Stimulated activated CD8-positive, alpha-beta memory T cell treated with anti-CD3 and anti-CD28 coated beads, Interleukin-2, amount 100 ng/mL, for 48 hours (primary cell): ENCODE measurements at regions not wholly inside any gene's neighbourhood (a gene's known extent, or its start where the extent isn't known, plus 50 kb on each side); places are given as distances from the start of the nearest gene placed in this dataset.

Experiments
- DNase-seq, 2 donors: peaks; one replicate each; pipeline ENCODE4 v3.0.0-alpha.2; 2020; ENCODE audit warnings: low read depth in 2 of 2

DNA sequence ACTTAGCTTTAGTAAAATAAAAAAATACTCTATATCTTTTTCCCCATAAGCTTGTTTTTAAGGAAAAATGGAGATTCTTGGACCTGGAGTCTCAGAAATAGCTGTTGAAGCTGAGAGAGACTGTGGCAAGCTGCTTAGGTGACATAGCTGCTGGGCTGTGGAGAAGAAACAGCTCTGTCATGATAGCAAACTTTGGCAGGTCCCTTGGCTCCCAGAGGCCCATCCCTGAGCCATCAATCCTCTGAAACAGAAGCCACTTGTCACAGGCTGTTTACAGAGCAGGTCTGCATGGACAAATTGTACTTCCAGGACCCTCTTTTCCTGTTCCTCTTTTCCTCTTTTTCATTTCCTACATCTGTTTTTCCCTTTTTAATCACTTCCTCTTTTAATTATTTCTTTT is 1370.1 kb upstream of the CRIM1 start:
- DNase-seq, result no peak

DNA sequence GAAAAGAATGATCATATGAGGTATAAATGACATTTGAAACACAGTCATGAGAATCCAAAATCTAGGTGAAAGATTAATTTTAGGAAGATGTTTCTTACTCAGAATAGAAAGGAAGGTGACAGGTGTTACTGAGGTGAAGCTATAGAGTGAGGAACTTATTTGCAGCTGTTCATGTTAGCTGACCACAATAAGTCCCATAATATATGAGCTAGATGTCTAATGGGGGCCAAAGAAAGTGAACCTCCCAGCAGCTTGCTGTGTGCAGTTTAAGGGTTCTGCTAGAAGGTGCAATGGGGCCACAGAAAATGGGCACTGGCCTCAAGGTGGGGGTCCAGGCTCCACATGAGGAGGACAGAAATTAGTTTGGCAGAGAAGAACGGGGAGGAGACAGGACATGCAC is 1374.9 kb upstream of the CRIM1 start:
- DNase-seq, result no peak

DNA sequence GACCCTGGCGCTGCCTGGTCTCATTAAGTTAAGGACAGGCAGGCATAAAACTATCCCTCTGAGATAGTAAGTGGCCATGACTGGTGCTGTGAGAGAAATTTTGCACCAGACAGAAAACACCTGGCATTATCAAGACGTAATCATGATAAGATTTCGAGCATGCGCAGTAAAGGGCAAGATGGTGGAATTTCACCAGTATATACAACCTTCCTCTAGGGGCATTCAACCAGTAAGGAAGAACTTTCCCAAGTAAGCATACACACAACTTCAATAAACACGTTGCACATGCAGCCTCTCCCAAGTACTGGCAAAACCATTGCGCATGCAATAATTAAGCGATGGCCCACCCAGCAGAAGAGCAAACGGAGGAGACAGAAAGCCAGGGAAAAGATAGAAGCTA is 1376.4 kb upstream of the CRIM1 start:
- no peak for DNase-seq

DNA sequence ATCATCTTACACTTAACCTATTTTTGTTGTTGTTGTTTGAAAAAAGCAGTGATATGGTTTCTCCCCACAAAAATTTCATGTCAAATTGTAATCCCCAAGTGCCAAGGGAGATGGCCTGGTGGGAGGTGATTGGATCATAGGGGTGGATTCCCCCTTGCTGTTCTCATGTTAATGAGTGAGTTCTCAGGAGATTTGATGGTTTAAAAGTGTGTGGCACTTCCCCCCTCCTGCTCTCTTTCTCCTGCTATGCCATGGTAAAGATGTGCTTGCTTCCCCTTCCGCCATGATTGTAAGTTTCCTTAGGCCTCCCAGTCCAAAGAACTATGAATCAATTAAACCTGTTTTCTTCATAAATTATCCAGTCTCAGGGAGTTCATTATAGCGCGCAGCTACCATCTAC is 1362.7 kb upstream of the FAM98A start:
- DNase-seq, result no peak

DNA sequence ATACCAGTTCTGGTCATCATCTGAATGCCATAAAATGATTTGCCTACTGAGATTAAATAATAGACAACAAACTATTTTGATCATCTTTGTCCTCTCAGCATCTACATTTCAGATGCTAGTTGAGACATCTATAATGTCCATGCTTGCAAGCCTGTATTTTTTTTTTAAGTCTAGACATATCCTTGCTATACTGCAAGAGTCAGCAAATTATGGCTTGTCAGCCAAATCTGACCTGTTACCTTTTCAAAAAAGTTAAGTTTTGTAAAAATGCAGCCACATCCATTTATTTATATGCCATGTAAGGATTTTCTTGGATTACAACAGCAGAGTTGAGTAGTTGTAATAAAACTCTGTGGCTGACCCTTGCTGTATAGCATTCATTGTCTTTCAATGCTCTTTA is 1355.7 kb upstream of the FAM98A start:
- DNase-seq, result no peak

DNA sequence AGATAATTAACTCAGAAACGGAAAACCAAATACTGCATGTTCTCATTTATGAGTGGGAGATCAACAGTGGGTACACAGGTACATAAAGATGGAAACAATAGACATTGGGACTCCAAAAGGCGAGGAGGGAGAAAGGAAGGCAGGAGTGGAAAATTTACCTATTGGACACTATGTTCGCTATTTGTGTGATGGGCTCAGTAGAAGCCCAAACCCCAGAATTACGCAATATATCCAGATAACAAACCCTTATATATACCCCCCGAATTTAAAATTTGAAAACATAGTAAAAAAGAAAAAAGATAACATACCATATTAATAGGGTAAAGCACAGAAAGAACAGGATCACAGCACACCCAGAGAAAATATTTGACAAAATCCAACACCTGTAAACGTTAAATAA is 1351.7 kb upstream of the FAM98A start:
- DNase-seq, result no peak

DNA sequence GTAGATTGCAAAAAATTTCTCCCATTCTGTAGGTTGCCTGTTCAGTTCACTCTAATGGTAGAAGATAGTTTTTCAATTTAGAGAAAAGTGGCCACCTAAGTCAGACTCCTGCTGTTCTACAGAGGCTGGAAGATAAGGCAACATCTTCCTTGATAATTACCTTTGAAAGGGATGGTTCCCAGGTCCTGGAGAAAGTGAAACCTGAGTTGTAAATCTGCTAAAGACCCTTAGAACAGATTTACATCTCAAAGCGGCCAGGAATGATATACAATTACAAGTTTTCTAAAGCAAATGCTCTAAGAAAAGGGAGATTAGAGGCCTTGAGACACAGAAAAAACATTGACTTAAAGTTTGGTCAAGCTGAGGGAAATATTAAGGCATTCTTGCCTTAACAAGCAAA is 1350.2 kb upstream of the FAM98A start:
- no peak for DNase-seq

DNA sequence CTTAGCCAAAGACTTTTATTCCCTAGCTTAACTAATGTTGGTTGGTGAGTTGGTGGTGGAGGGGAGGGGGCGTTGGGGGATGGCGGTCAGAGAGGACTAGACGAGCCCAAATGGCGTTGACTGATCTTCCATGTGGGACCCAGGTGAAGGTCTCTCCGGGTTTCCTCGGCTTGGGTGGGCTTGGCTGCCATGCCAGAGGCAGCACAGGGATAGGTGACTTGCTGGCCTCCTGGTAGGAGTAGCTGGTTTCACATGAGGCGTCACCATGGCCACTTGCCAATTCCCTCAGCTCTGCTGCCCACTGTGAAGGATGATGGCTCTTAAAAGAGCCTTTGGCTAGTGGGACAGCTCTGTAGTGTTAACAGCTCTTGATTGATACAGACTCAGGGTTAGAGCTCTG is 1337.0 kb upstream of the FAM98A start:
- no peak for DNase-seq

DNA sequence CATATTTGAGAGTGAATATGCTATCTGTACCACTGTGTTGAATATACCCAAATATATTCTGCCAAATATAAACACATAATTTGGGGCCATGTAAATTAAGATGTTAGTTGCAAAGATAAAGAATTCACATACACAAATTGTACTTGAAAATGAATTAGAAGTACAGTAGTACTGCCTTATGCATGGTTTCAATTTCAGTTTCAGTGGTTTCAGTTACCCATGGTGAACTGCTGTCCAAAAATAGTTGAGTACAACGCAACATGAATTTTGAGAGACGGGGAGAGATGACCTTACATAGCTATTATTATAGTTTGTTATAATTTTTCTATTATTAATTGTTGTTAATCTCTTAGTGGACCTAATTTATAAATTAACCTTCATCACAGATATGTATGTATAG is 1313.0 kb upstream of the FAM98A start:
- no peak for DNase-seq

DNA sequence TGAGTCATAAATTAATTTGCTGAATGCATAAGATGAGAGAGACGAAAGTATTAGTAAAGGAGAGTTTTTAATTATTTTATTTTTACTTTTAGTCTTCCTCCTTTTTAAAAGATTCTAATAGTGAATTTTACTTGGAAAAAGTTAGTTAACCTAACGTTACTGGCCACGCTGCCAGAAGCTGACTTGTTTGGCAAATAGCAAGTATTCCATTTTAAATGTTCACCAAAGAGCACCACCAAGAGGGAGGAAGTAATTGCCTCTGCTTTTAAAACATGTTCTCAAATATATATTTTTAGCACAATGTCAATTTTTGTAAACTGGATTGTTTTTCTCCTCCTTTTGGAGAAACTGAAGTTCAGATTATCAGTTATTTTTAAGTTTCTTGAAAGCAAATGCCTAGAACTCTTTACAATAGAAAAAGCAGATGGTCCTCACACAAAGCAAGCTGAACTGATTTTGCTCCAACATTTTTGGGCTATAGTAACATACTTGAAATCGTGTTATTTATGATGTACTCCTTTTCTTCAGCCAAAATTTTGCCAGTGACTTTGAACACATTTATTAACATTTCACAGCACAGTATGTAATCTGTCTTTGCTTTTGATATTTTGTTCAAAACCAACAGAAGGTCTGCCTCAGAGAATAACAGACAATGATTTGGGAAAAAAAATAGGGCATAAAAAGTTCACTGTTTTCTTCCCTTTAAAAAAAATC is 1311.0 kb upstream of the FAM98A start:
- DNase-seq, result no peak

DNA sequence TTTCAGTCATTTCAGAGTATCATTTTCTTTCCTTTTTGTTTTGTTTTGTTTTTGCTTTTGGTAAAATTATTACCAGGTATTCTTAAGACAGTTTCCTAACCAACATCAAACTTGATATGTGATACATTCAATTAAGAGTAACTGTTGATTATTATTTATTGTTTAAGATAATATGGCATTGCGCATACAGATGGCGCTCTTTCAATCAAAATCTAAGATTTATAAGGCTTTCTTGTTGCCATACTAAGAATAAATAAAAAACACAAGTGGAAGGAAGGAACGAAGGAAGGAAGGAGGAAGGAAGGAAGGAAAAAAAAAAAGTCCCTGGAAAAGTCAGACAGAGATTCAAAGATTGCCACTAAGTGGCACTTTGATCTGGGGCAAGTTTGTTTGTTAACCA is 1308.7 kb upstream of the FAM98A start:
- DNase-seq, result no peak

DNA sequence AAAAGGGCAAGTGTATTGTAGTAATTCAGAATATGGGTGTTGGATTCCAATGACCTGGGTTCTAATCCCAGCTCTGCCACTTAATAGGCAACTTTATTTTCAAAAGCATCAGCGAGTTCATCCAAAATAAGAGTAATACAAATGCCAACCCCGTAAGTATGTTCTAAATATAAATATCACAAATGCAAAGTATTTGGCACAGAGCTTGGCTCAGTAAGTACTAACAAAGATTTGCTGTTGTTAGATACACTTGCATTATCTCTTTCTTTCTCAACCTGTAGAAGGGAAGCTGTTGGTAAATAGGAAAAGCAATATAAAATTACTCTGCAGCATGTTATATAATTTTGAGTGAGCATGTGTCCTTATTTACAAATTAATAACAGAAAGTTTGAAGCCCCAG is 1302.6 kb upstream of the FAM98A start:
- DNase-seq, result no peak

DNA sequence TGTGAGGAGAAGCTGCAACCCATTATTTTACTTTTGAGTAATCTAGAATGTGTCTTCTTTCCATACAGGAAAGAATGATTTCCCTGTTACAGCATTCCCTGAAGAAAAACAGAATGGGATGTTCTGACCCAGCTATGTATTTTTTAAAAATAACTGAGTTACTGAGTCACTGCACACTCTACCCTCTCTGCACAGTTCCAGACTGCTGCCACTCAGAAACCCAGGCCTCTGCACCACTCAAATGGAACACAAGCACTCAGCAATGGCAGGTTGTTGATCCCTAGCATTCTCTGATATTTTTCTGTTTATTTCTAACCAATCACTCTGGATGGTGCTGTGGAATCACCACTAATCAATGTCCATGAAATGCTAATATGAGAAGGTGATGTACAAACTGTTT is 1300.0 kb upstream of the FAM98A start:
- DNase-seq, result no peak

DNA sequence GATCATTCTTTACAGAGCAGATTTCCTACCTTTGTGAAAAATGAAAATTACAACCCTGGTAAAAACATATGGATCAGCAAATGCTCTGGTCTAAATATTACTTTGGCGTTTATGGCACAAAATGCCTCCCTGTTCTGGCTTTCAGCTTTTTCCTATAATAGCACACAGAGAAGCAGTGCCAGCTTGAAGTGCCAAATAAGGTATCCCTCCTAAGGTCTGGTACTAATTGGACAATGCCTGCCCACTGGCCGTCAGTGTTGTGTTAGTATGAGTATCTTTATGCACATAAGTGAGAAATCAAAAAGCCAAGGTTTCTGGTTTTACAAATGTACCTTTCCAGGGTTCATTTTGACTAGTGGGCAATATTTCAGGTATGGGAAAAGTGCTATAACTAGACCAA is 1293.7 kb upstream of the FAM98A start:
- DNase-seq, result no peak

DNA sequence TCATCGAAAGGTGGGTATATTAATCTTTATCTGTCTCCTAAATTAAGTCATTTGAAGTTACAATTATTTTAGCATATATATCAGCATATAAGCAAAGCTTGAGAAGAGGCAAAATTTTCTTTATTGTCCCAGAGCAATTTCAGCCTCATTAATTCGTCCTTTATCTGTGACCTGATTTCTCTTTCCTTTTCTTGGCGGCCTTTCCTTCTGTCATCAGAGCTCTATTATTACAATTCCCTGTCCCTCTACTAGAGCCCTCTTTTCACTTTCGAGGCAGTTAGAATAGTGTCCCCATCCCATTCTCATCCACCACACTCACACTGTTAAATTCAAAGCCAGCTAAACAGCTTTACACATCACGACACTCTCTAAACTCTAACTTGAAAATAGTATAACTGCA is 1293.2 kb upstream of the FAM98A start:
- DNase-seq, result no peak

DNA sequence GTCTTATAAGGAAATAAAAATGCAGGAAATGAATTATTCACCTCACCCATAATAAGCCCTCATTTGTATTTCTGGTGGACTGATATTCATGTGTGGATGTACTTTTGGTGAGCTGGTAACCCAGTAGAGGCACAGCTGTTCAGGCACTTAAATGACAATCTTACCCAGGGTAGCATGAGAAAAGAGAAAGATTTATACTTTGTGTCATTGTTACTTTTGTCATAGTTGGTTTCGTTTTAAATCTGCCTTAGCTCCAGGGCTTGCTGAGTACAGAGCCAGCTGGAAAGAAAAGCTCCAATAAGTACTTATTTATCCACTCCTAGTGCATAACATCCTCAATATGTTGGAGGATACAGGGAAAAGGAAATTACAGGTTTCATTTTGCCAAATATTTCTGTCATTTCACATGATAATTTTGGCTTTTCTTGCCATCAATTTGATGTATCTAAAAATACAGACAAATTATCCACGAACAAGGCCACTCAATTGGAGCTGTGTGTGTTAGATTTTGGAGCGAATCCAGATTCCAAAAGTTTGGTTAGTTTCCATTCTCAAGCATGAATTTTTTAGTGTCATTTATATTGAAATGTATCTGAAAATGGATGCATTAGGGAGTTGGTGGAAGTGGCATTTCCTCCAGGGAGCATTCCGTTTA is 1276.1 kb upstream of the FAM98A start:
- no peak for DNase-seq

DNA sequence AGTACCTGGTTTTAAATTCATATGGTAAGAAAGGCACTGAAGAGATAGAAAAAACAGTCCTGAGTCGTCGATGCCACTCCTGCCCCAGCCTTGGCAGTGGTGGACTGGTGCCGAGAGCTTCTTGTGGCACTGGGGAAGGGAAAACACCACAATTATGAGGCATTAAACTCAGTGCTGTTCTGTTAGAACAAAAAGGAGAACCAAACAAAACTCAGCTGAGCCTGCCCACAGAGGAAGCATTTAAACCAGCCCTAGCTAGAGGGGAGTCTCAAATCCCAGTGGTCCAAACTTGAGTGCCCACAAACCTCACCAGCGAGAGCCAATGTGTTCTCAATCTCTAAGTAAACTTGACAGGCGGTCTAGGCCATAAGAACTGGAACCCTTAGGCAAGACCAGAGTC is 1254.5 kb upstream of the FAM98A start:
- DNase-seq, result no peak

DNA sequence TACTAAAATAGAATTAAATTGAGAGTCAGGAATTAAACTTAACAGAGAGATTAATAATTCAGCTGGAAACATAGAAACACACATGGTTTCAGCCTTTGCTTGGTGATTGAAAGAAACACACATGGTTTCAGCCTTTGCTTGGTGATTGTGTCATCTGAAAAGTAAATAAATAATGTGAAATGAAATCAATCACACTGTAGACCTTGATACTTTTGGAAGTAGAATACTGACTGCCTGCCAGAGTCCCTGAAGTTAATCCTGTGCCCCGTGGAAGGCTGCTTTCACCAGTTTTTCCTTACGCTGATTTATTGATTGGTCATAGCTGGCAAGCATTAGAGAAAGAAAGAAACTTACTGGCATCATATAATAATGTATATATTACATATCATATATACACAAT is 1252.7 kb upstream of the FAM98A start:
- no peak for DNase-seq

DNA sequence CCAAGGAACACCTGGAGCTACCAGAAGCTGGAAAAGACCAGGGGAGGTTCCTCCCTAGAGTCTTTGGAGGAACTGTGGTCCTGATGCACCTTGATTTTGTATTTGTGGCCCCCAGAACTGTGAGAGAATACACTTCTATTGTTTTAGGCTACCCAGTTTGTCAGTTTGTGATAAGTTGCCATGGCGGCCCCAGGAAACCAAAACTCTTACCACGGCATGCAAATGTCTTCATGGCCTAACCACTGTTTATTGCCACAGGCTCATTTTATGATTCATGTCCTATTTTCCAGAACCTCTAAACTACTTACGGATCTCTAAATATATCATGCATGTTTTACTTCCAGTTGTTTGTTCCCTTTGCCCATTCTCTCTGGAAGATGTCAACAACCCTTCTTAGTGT is 1250.7 kb upstream of the FAM98A start:
- DNase-seq, result no peak

DNA sequence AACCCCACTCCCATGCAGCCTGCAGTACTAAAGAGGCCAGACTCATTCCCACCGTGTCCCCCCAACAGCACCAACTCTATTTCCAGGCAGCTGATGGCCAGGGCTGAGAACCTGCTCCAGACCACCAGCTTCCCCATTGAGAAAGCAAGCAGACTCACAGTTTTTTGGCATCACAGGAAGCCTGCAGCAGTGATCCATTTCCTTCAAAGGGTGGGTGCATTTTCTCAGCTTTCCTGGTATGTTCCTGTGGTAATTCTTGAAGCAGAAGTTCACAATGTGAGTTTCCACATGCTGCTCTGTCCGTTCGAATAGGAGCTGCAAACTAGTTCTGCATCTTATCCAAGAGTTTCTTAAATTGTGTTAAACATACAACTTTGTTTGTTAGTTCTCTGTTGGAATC is 1249.6 kb upstream of the FAM98A start:
- DNase-seq, result no peak

DNA sequence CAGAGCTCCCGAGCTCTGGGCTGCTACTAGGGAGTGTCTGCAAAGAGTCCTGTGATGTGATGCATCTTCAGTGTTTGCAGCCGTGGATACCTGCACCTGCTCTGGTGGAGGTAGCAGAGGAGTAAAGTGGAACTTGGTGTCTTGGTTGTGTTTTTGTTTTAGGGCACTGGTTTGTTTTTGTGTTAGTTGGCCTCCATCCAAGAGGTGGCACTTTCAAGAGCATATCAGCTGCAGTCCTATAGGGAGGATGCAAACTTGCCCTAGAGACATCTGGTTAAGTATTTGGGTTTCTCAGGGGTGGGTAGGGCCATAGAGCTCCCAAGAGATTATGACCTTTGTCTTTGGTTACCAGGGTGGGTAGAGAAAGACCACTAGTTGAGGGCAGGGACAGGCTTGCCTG is 1249.0 kb upstream of the FAM98A start:
- DNase-seq, result no peak

DNA sequence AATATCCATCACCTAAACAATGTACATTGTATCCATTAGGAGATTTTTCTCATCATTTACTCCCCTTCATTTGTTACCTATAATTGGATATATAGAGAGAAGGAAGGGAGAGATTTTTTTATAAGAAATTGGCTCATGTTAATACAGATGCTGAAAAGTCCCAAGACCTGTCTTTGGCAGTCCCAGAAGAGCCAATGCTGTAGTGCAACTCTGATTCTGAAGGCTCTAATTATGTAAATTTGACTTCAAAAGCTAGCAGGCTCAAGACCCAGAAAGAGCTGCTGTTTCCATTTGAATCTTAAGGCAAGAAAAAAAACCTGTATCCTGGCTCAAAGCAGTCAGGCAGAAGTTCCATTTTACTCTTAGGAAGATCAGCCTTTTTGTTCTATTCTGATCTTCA is 1245.5 kb upstream of the FAM98A start:
- DNase-seq, result no peak

DNA sequence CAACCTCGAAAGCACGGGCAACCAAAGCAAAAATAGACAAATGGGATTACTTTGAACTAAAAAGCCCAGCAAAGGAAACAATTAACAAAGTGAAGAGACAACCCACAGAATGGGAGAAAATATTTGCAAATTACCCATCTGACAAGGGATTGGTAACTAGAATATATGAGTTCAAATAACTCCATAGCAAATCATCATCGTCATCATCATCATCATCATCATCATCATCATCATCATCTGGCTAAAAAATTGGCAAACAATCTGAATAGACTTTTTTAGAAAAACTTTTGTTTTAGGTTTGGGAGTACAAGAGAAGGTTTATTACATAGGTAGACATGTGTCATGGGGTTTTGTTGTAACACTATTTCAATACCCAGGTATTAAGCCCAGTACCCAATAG is 1239.3 kb upstream of the FAM98A start:
- DNase-seq, result no peak

DNA sequence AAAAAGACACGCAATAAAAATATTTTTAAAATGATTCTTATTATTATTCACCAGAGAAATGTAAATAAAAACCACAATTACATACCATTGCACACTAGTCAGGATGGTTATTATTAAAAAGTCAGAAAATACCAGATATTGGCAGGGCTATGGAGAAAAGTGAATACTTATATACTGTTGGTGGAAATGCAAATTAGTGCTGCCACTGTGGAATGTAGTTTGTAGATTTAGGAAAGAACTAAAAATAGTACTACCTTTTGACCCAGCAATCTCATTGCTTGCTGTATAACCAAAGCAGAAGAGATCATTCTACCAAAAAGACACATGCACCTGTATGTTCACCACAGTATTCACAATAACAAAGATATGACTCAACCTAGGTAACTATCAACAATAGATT is 1237.3 kb upstream of the FAM98A start:
- DNase-seq, result no peak
